IMR-90 (cell line): ENCODE measurements at regions not wholly inside any gene's neighbourhood (a gene's known extent, or its start where the extent isn't known, plus 50 kb on each side); places are given as distances from the start of the nearest gene placed in this dataset.

Experiments used
- ATAC-seq: fragments of 200-7000 bp; cut with Tn5 transposase; 2 replicates; pipeline ENCODE4 v1.9.1; 2020; ENCODE audit warnings: low read depth, mild to moderate bottlenecking, moderate library complexity
- BruUV-seq: library from RNA; stranded (reverse); fragments of 400-500 nt; replicated peaks from 2 replicates; lab custom pipeline; 2021; lab: Mats Ljungman, UMichigan
- CTCF ChIA-PET: fragments of 300-600 bp; formaldehyde crosslinking; extraction: SDS; loops from one replicate; lab custom pipeline; 2021; ENCODE audit warnings: antibody characterized with exemption; lab: Yijun Ruan, JAX
- POLR2A ChIA-PET: fragments of 300-600 bp; sonication (Branson Sonifier 250); formaldehyde crosslinking; loops from one replicate; lab custom pipeline; 2022; ENCODE audit warnings: antibody characterized with exemption; ENCODE audit not compliant: unreplicated experiment; lab: Charles Lee
- DNase-seq: peaks from one replicate; pipeline ENCODE4 v3.0.0; 2013
- H2AFZ ChIP-seq: replicated peaks from 2 replicates; pipeline ENCODE3; 2013; ENCODE audit warnings: low read length, mild to moderate bottlenecking; ENCODE audit not compliant: poor library complexity
- H2AK5ac ChIP-seq: 2 replicates; pipeline ENCODE4 v1.6.1; 2013; ENCODE audit warnings: low read depth, low read length, inconsistent platforms
- H2AK9ac ChIP-seq: replicated peaks from 2 replicates; pipeline ENCODE3; 2013; ENCODE audit warnings: mild to moderate bottlenecking, low read depth, low read length, moderate library complexity; ENCODE audit not compliant: poor library complexity
- H2BK120ac ChIP-seq: 2 replicates; pipeline ENCODE4 v1.6.1; 2013; ENCODE audit warnings: low read depth, low read length, inconsistent platforms
- H2BK15ac ChIP-seq: 3 replicates; pipeline ENCODE4 v1.6.1; 2013; ENCODE audit warnings: low read depth, low read length, inconsistent platforms
- H2BK20ac ChIP-seq: 2 replicates; pipeline ENCODE4 v1.6.1; 2013; ENCODE audit warnings: low read depth, mild to moderate bottlenecking, inconsistent platforms, low read length, moderate library complexity
- H2BK5ac ChIP-seq: 2 replicates; pipeline ENCODE4 v1.6.1; 2013; ENCODE audit warnings: mild to moderate bottlenecking, low read depth, low read length, inconsistent platforms; ENCODE audit not compliant: poor library complexity, severe bottlenecking
- H3K14ac ChIP-seq: replicated peaks from 2 replicates; pipeline ENCODE4 v1.6.1; 2013; ENCODE audit warnings: low read depth, low read length, inconsistent platforms
- H3K18ac ChIP-seq: 2 replicates; pipeline ENCODE4 v1.6.1; 2013; ENCODE audit warnings: low read depth, low read length, control low read depth
- H3K23ac ChIP-seq: 2 replicates; pipeline ENCODE4 v1.6.1; 2013; ENCODE audit warnings: low read depth, low read length, inconsistent platforms
- H3K27ac ChIP-seq: 2 replicates; pipeline ENCODE4 v1.5.1; 2013; ENCODE audit warnings: mild to moderate bottlenecking, control low read depth, low read length; ENCODE audit not compliant: insufficient read depth
- H3K27me3 ChIP-seq: 2 replicates; pipeline ENCODE4 v1.6.1; 2013; ENCODE audit warnings: low read length; ENCODE audit not compliant: control insufficient read depth, insufficient read depth
- H3K36me3 ChIP-seq: 2 replicates; pipeline ENCODE4 v1.6.1; 2013; ENCODE audit warnings: low read length, mixed read lengths; ENCODE audit not compliant: control insufficient read depth, insufficient read depth
- H3K4ac ChIP-seq: 2 replicates; pipeline ENCODE4 v1.6.1; 2013; ENCODE audit warnings: low read depth, low read length, inconsistent platforms
- H3K4me1 ChIP-seq: 2 replicates; pipeline ENCODE4 v1.6.1; 2013; ENCODE audit warnings: low read length, mixed read lengths; ENCODE audit not compliant: control insufficient read depth, insufficient read depth
- H3K4me2 ChIP-seq: 2 replicates; pipeline ENCODE4 v1.6.1; 2013; ENCODE audit warnings: low read depth, mild to moderate bottlenecking, control low read depth, low read length, moderate library complexity
- H3K4me3 ChIP-seq: 2 replicates; pipeline ENCODE4 v1.5.1; 2013; ENCODE audit warnings: low read depth, mild to moderate bottlenecking, control low read depth, low read length, moderate library complexity; ENCODE audit not compliant: insufficient read depth
- H3K56ac ChIP-seq: 2 replicates; pipeline ENCODE4 v1.6.1; 2013; ENCODE audit warnings: low read length, inconsistent platforms; ENCODE audit not compliant: insufficient read depth; ENCODE audit errors: extremely low read depth
- H3K79me1 ChIP-seq, 2 experiments: 2 replicates each; pipeline ENCODE4 v1.6.1; 2013; ENCODE audit warnings: low read length in 2 of 2, inconsistent platforms in 1 of 2, low read depth in 1 of 2
- H3K9ac ChIP-seq: 2 replicates; pipeline ENCODE4 v1.6.1; 2013; ENCODE audit warnings: low read depth, low read length, control low read depth
- H3K9me1 ChIP-seq: 2 replicates; pipeline ENCODE4 v1.6.1; 2013; ENCODE audit warnings: low read length, inconsistent platforms; ENCODE audit not compliant: insufficient read depth
- H3K9me3 ChIP-seq: 2 replicates; pipeline ENCODE4 v1.6.1; 2013; ENCODE audit warnings: low read length; ENCODE audit not compliant: control insufficient read depth, insufficient read depth
- H4K20me1 ChIP-seq: 2 replicates; pipeline ENCODE4 v1.6.1; 2013; ENCODE audit warnings: low read length, inconsistent platforms; ENCODE audit not compliant: insufficient read depth
- H4K5ac ChIP-seq: 2 replicates; pipeline ENCODE4 v1.6.1; 2013; ENCODE audit warnings: mild to moderate bottlenecking, low read depth, low read length, control low read depth
- H4K8ac ChIP-seq, 2 experiments: 2 replicates each; pipeline ENCODE4 v1.6.1; 2013; ENCODE audit warnings: low read depth in 2 of 2, low read length in 2 of 2, control low read depth in 1 of 2, inconsistent platforms in 1 of 2
- H4K91ac ChIP-seq: 2 replicates; pipeline ENCODE4 v1.6.1; 2013; ENCODE audit warnings: low read depth, low read length, inconsistent platforms; ENCODE audit not compliant: insufficient read depth
- BHLHE40 ChIP-seq: fragments of 150-350 bp; IDR thresholded peaks from 2 replicates; pipeline ENCODE4 v1.6.1; 2016; ENCODE audit warnings: mild to moderate bottlenecking, low read depth, low read length
- CTCF ChIP-seq: conservative IDR thresholded peaks from 2 replicates; pipeline ENCODE4 v1.5.1; 2012; ENCODE audit warnings: mild to moderate bottlenecking, low read depth, low read length, improper control_type of control experiment
- FOS ChIP-seq: fragments of 150-350 bp; IDR thresholded peaks from 2 replicates; pipeline ENCODE4 v1.6.1; 2016; ENCODE audit warnings: low read depth, low read length
- NFE2L2 ChIP-seq: fragments of 150-350 bp; IDR thresholded peaks from 2 replicates; pipeline ENCODE4 v1.6.1; 2016; ENCODE audit warnings: low read depth, mild to moderate bottlenecking, low read length
- SMC3 ChIP-seq: fragments of 150-350 bp; IDR thresholded peaks from 2 replicates; pipeline ENCODE4 v1.6.1; 2016; ENCODE audit warnings: low read depth, mild to moderate bottlenecking, antibody characterized with exemption, low read length, moderate library complexity
- WGBS, 2 experiments: methylation state at CpG; one replicate each; pipeline versions ENCODE4 v1.1.5 to v1.1.7; 2013; ENCODE audit warnings: missing lambda C conversion rate in 2 of 2; ENCODE audit not compliant: insufficient read length in 1 of 2; ENCODE audit errors: extremely low coverage in 2 of 2; 5-methylcytosine and 5-hydroxymethylcytosine counted together
- dilution Hi-C: fragments of 300-500 bp; cut with HindIII; formaldehyde crosslinking; loops from one replicate; pipeline ENCODE4 v1.14.3; 2018; ENCODE audit warnings: low sequenced_read_pairs; ENCODE audit not compliant: unreplicated experiment
- in situ Hi-C: fragments of 300-500 bp; cut with MboI; formaldehyde crosslinking; loops from 3 replicates; pipeline ENCODE4 v1.14.3; 2019; ENCODE audit warnings: low sequenced_read_pairs, inconsistent platforms, mixed read lengths
- intact Hi-C: fragments of 100-400 bp; cut with micrococcal nuclease; formaldehyde crosslinking; loops from 2 replicates; pipeline ENCODE4 v1.10.0; 2022

GRCh38 chr2:234846599-234847363, 105.0 kb upstream of the SH3BP4 start:
- no peaks in the 10 kb centered on the region for H3K36me3 ChIP-seq
- ChIA-PET POLR2A (no interaction called here), CTCF (no interaction called here)
- no peak overlapping the region for H2BK120ac ChIP-seq
- no TSS peak for BruUV-seq
- no peak overlapping the region for H3K4me2 ChIP-seq
- no peak overlapping the region for H2BK5ac ChIP-seq
- no peaks in the 10 kb centered on the region for H3K9me3 ChIP-seq
- H2AFZ ChIP-seq: no peak overlapping the region
- H3K4me3 ChIP-seq: no peak overlapping the region
- ATAC-seq: no peak
- no peak overlapping the region for H4K5ac ChIP-seq
- H3K23ac ChIP-seq: no peak overlapping the region
- no peak overlapping the region; the same call in 1 of the 2 replicates for H2AK5ac ChIP-seq
- H3K14ac ChIP-seq: no peak overlapping the region
- no peak overlapping the region for H3K9ac ChIP-seq
- no peak overlapping the region for H3K4ac ChIP-seq
- no peak overlapping the region for H2BK20ac ChIP-seq
- H3K56ac ChIP-seq: no peak overlapping the region
- DNase-seq: no peak
- in situ Hi-C loops (no loop called here), dilution Hi-C loops (no loop called here), intact Hi-C loops (no loop called here)
- 90% methylated on average over 3 of the region's 11 CpGs; no CpG with 5 or more reads in 1 of the 2 experiments for WGBS, 2 experiments
- H3K9me1 ChIP-seq: peaks cover 4% of the 10 kb centered on the region; the same call in 1 of the 2 replicates
- H3K4me1 ChIP-seq: peaks cover under 1% of the 10 kb centered on the region
- no peak overlapping the region for H2BK15ac ChIP-seq
- H2AK9ac ChIP-seq: no peak overlapping the region
- H4K91ac ChIP-seq: no peak overlapping the region
- TF ChIP-seq SMC3 (no peak), FOS (no peak), NFE2L2 (no peak), CTCF (no peak), BHLHE40 (no peak)
- no peaks in the 10 kb centered on the region for H3K27me3 ChIP-seq
- no peak overlapping the region for H3K27ac ChIP-seq
- no peak overlapping the region for H3K18ac ChIP-seq
- H4K8ac ChIP-seq: no peak overlapping the region
- H3K79me1 ChIP-seq: no peaks in the 10 kb centered on the region; a peak in 1 of 4 replicates
- no peaks in the 10 kb centered on the region for H4K20me1 ChIP-seq
